ENCODE measurements at regions not wholly inside any gene's neighbourhood (a gene's known extent, or its start where the extent isn't known, plus 50 kb on each side); places are given as distances from the start of the nearest gene placed in this dataset.

GRCh38 chr7:26066736-26067135 lies 85.3 kb upstream of the NFE2L3 start:
- Histone ChIP-seq H3K9me3 (ENCODE audit: control insufficient read depth, low read length) (no peaks in the 10 kb centered on the region), H3K4me3 (ENCODE audit: insufficient read depth, low read depth, low read length) (no peak overlapping the region), H3K4me1 (ENCODE audit: control insufficient read depth, insufficient read depth, low read length) (no peaks in the 10 kb centered on the region), H3K27me3 (ENCODE audit: control insufficient read depth, insufficient read depth, low read length, poor library complexity, severe bottlenecking) (no peaks in the 10 kb centered on the region), H3K36me3 (ENCODE audit: control insufficient read depth, insufficient read depth, low read length) (no peaks in the 10 kb centered on the region), H3K27ac (ENCODE audit: insufficient read depth, low read depth, low read length, poor library complexity, severe bottlenecking) (no peak overlapping the region)
- 90 to 98% methylated on average over 1 of the region's 1 CpG for WGBS, 2 experiments

- 85 to 92% methylated on average over 2 of the region's 2 CpGs for WGBS, 2 experiments
- Histone ChIP-seq H3K4me3 (ENCODE audit: insufficient read depth, low read depth, low read length) (no peak overlapping the region), H3K9me3 (ENCODE audit: control insufficient read depth, low read length) (no peaks in the 10 kb centered on the region), H3K27me3 (ENCODE audit: control insufficient read depth, insufficient read depth, low read length, poor library complexity, severe bottlenecking) (no peaks in the 10 kb centered on the region), H3K4me1 (ENCODE audit: control insufficient read depth, insufficient read depth, low read length) (no peaks in the 10 kb centered on the region), H3K36me3 (ENCODE audit: control insufficient read depth, insufficient read depth, low read length) (no peaks in the 10 kb centered on the region), H3K27ac (ENCODE audit: insufficient read depth, low read depth, low read length, poor library complexity, severe bottlenecking) (no peak overlapping the region)
These were observed 81.7 kb upstream of the NFE2L3 start for GRCh38 chr7:26070290-26070689.

- Histone ChIP-seq H3K27ac (ENCODE audit: insufficient read depth, low read depth, low read length, poor library complexity, severe bottlenecking) (no peak overlapping the region), H3K36me3 (ENCODE audit: control insufficient read depth, insufficient read depth, low read length) (no peaks in the 10 kb centered on the region), H3K4me3 (ENCODE audit: insufficient read depth, low read depth, low read length) (no peak overlapping the region), H3K9me3 (ENCODE audit: control insufficient read depth, low read length) (no peaks in the 10 kb centered on the region), H3K27me3 (ENCODE audit: control insufficient read depth, insufficient read depth, low read length, poor library complexity, severe bottlenecking) (no peaks in the 10 kb centered on the region), H3K4me1 (ENCODE audit: control insufficient read depth, insufficient read depth, low read length) (no peaks in the 10 kb centered on the region)
- WGBS, 2 experiments = 93 to 98% methylated on average over 4 of the region's 4 CpGs
These were observed 80.2 kb upstream of the NFE2L3 start for GRCh38 chr7:26071622-26072456.

GRCh38 chr7:26073041-26073440 lies 79.0 kb upstream of the NFE2L3 start:
- 55 to 59% methylated on average over 4 of the region's 4 CpGs for WGBS, 2 experiments
- Histone ChIP-seq H3K36me3 (ENCODE audit: control insufficient read depth, insufficient read depth, low read length) (no peaks in the 10 kb centered on the region), H3K27ac (ENCODE audit: insufficient read depth, low read depth, low read length, poor library complexity, severe bottlenecking) (peak overlapping the region; percentile 44), H3K9me3 (ENCODE audit: control insufficient read depth, low read length) (no peaks in the 10 kb centered on the region), H3K4me3 (ENCODE audit: insufficient read depth, low read depth, low read length) (no peak overlapping the region), H3K4me1 (ENCODE audit: control insufficient read depth, insufficient read depth, low read length) (no peaks in the 10 kb centered on the region), H3K27me3 (ENCODE audit: control insufficient read depth, insufficient read depth, low read length, poor library complexity, severe bottlenecking) (no peaks in the 10 kb centered on the region)

- H3K36me3 ChIP-seq (ENCODE audit: control insufficient read depth, insufficient read depth, low read length) = no peaks in the 10 kb centered on the region
- WGBS, 2 experiments = 92 to 93% methylated on average over 4 of the region's 4 CpGs
These were observed 77.1 kb upstream of the NFE2L3 start for GRCh38 chr7:26074919-26075318.

GRCh38 chr7:26076691-26077090 lies 75.3 kb upstream of the NFE2L3 start:
- Histone ChIP-seq H3K27me3 (ENCODE audit: control insufficient read depth, insufficient read depth, low read length, poor library complexity, severe bottlenecking) (no peaks in the 10 kb centered on the region), H3K36me3 (ENCODE audit: control insufficient read depth, insufficient read depth, low read length) (no peaks in the 10 kb centered on the region), H3K27ac (ENCODE audit: insufficient read depth, low read depth, low read length, poor library complexity, severe bottlenecking) (no peak overlapping the region), H3K4me3 (ENCODE audit: insufficient read depth, low read depth, low read length) (no peak overlapping the region), H3K4me1 (ENCODE audit: control insufficient read depth, insufficient read depth, low read length) (peaks cover 8% of the 10 kb centered on the region), H3K9me3 (ENCODE audit: control insufficient read depth, low read length) (no peaks in the 10 kb centered on the region)
- WGBS, 2 experiments = 93% methylated on average over 6 of the region's 6 CpGs

More at GRCh38 chr7:26074919-26075318, 77.1 kb upstream of the NFE2L3 start:
- no peak overlapping the region for H3K4me3 ChIP-seq (ENCODE audit: insufficient read depth, low read depth, low read length)
- peaks cover 5% of the 10 kb centered on the region for H3K4me1 ChIP-seq (ENCODE audit: control insufficient read depth, insufficient read depth, low read length)
- no peaks in the 10 kb centered on the region for H3K27me3 ChIP-seq (ENCODE audit: control insufficient read depth, insufficient read depth, low read length, poor library complexity, severe bottlenecking)
- H3K9me3 ChIP-seq (ENCODE audit: control insufficient read depth, low read length) = no peaks in the 10 kb centered on the region
- H3K27ac ChIP-seq (ENCODE audit: insufficient read depth, low read depth, low read length, poor library complexity, severe bottlenecking) = no peak overlapping the region

GRCh38 chr7:26078437-26079336 lies 73.3 kb upstream of the NFE2L3 start:
- Histone ChIP-seq H3K27ac (ENCODE audit: insufficient read depth, low read depth, low read length, poor library complexity, severe bottlenecking) (peak overlapping the region; percentile 39), H3K4me3 (ENCODE audit: insufficient read depth, low read depth, low read length) (no peak overlapping the region), H3K36me3 (ENCODE audit: control insufficient read depth, insufficient read depth, low read length) (no peaks in the 10 kb centered on the region), H3K27me3 (ENCODE audit: control insufficient read depth, insufficient read depth, low read length, poor library complexity, severe bottlenecking) (no peaks in the 10 kb centered on the region), H3K9me3 (ENCODE audit: control insufficient read depth, low read length) (no peaks in the 10 kb centered on the region), H3K4me1 (ENCODE audit: control insufficient read depth, insufficient read depth, low read length) (peaks cover 11% of the 10 kb centered on the region)
- WGBS, 2 experiments = 14 to 16% methylated on average over 19 of the region's 19 CpGs

GRCh38 chr7:26081638-26082037 lies 70.4 kb upstream of the NFE2L3 start:
- H3K4me1 ChIP-seq (ENCODE audit: control insufficient read depth, insufficient read depth, low read length) = peaks cover 11% of the 10 kb centered on the region
- no peak overlapping the region for H3K4me3 ChIP-seq (ENCODE audit: insufficient read depth, low read depth, low read length)
- H3K36me3 ChIP-seq (ENCODE audit: control insufficient read depth, insufficient read depth, low read length) = no peaks in the 10 kb centered on the region
- H3K27ac ChIP-seq (ENCODE audit: insufficient read depth, low read depth, low read length, poor library complexity, severe bottlenecking) = no peak overlapping the region
- WGBS, 2 experiments = 65 to 70% methylated on average over 2 of the region's 2 CpGs
- no peaks in the 10 kb centered on the region for H3K27me3 ChIP-seq (ENCODE audit: control insufficient read depth, insufficient read depth, low read length, poor library complexity, severe bottlenecking)
- H3K9me3 ChIP-seq (ENCODE audit: control insufficient read depth, low read length) = no peaks in the 10 kb centered on the region

- Histone ChIP-seq H3K27ac (ENCODE audit: insufficient read depth, low read depth, low read length, poor library complexity, severe bottlenecking) (no peak overlapping the region), H3K36me3 (ENCODE audit: control insufficient read depth, insufficient read depth, low read length) (no peaks in the 10 kb centered on the region), H3K4me3 (ENCODE audit: insufficient read depth, low read depth, low read length) (no peak overlapping the region), H3K4me1 (ENCODE audit: control insufficient read depth, insufficient read depth, low read length) (peaks cover 11% of the 10 kb centered on the region), H3K9me3 (ENCODE audit: control insufficient read depth, low read length) (no peaks in the 10 kb centered on the region), H3K27me3 (ENCODE audit: control insufficient read depth, insufficient read depth, low read length, poor library complexity, severe bottlenecking) (no peaks in the 10 kb centered on the region)
- 56 to 72% methylated on average over 2 of the region's 2 CpGs for WGBS, 2 experiments
These were observed 68.9 kb upstream of the NFE2L3 start for GRCh38 chr7:26083113-26083512.

GRCh38 chr7:26084418-26084817 lies 67.6 kb upstream of the NFE2L3 start:
- WGBS, 2 experiments = 95 to 96% methylated on average over 7 of the region's 7 CpGs
- Histone ChIP-seq H3K4me1 (ENCODE audit: control insufficient read depth, insufficient read depth, low read length) (peaks cover 6% of the 10 kb centered on the region), H3K9me3 (ENCODE audit: control insufficient read depth, low read length) (no peaks in the 10 kb centered on the region), H3K4me3 (ENCODE audit: insufficient read depth, low read depth, low read length) (no peak overlapping the region), H3K27me3 (ENCODE audit: control insufficient read depth, insufficient read depth, low read length, poor library complexity, severe bottlenecking) (no peaks in the 10 kb centered on the region), H3K36me3 (ENCODE audit: control insufficient read depth, insufficient read depth, low read length) (no peaks in the 10 kb centered on the region), H3K27ac (ENCODE audit: insufficient read depth, low read depth, low read length, poor library complexity, severe bottlenecking) (no peak overlapping the region)
